NCI-H526 (cell line): ENCODE measurements at regions not wholly inside any gene's neighbourhood (a gene's known extent, or its start where the extent isn't known, plus 50 kb on each side); places are given as distances from the start of the nearest gene placed in this dataset.
"Not testable (repeated sequence)": the region's sequence is repeated elsewhere in the genome, so short reads cannot be mapped to it uniquely, and the experiment has no call there.

Experiments used
- DNase-seq, 2 experiments: peaks; one replicate each; lab custom pipeline; 2025; lab: John Stamatoyannopoulos, UW

- DNase-seq, result no peak
Measured at GRCh38 chr6:9020001-9020400, 584.7 kb upstream of the SLC35B3 start.

- DNase-seq, result no peak
Measured at GRCh38 chr6:9009931-9010330, 574.6 kb upstream of the SLC35B3 start.

- DNase-seq, result no peak
Measured at GRCh38 chr6:9007027-9007426, 571.7 kb upstream of the SLC35B3 start.

GRCh38 chr6:9002833-9003232 lies 567.5 kb upstream of the SLC35B3 start:
- no peak for DNase-seq

GRCh38 chr6:8995156-8995555 lies 559.8 kb upstream of the SLC35B3 start:
- no peak for DNase-seq

GRCh38 chr6:8993111-8993510 lies 557.8 kb upstream of the SLC35B3 start:
- no peak for DNase-seq

GRCh38 chr6:8991844-8992243 lies 556.5 kb upstream of the SLC35B3 start:
- no peak for DNase-seq

GRCh38 chr6:8990075-8990474 lies 554.7 kb upstream of the SLC35B3 start:
- no peak for DNase-seq

- DNase-seq, result peak; percentile 9 to 62
Measured at GRCh38 chr6:8983202-8983688, 547.9 kb upstream of the SLC35B3 start.

GRCh38 chr6:8982668-8983067 lies 547.3 kb upstream of the SLC35B3 start:
- DNase-seq, result no peak

- no peak for DNase-seq
Measured at GRCh38 chr6:8973395-8973794, 538.0 kb upstream of the SLC35B3 start.

- no peak for DNase-seq
Measured at GRCh38 chr6:8969747-8970146, 534.4 kb upstream of the SLC35B3 start.

GRCh38 chr6:8958894-8959511 lies 523.7 kb upstream of the SLC35B3 start:
- no peak for DNase-seq

- DNase-seq, result no peak
Measured at GRCh38 chr6:8953310-8953709, 518.0 kb upstream of the SLC35B3 start.

GRCh38 chr6:8948733-8949132 lies 513.4 kb upstream of the SLC35B3 start:
- no peak for DNase-seq

GRCh38 chr6:8947900-8948299 lies 512.6 kb upstream of the SLC35B3 start:
- DNase-seq, result no peak

GRCh38 chr6:8944548-8944947 lies 509.2 kb upstream of the SLC35B3 start:
- DNase-seq, result no peak

GRCh38 chr6:8943073-8943472 lies 507.7 kb upstream of the SLC35B3 start:
- no peak for DNase-seq

- DNase-seq, result no peak
Measured at GRCh38 chr6:8941577-8941976, 506.2 kb upstream of the SLC35B3 start.

- DNase-seq, result no peak
Measured at GRCh38 chr6:8940356-8940755, 505.0 kb upstream of the SLC35B3 start.

GRCh38 chr6:8939615-8940014 lies 504.3 kb upstream of the SLC35B3 start:
- peak in 1 of 2 experiments; percentile 3 for DNase-seq

GRCh38 chr6:8934318-8934717 lies 499.0 kb upstream of the SLC35B3 start:
- DNase-seq, result no peak

- DNase-seq, result no peak
Measured at GRCh38 chr6:8930009-8930408, 494.7 kb upstream of the SLC35B3 start.

- DNase-seq, result not testable (repeated sequence)
Measured at GRCh38 chr6:8920244-8920643, 484.9 kb upstream of the SLC35B3 start.
